TTC549 (cell line): ENCODE measurements at regions not wholly inside any gene's neighbourhood (a gene's known extent, or its start where the extent isn't known, plus 50 kb on each side); places are given as distances from the start of the nearest gene placed in this dataset.
"Not testable (repeated sequence)": the region's sequence is repeated elsewhere in the genome, so short reads cannot be mapped to it uniquely, and the experiment has no call there.

ENCODE experiments used
- FAIRE-seq: peaks from 2 replicates; lab custom pipeline; 2012; peaks lifted over from hg19 to GRCh38; lab: Jason Lieb, UNC

GRCh38 chr9:31848505-31849285 lies 535.7 kb upstream of the ACO1 start:
- no peak for FAIRE-seq

GRCh38 chr9:31854187-31854586 lies 530.3 kb upstream of the ACO1 start:
- FAIRE-seq: no peak

GRCh38 chr9:31868830-31869229 lies 515.6 kb upstream of the ACO1 start:
- FAIRE-seq: no peak

- FAIRE-seq: no peak
Observed at GRCh38 chr9:31870276-31870675, 514.2 kb upstream of the ACO1 start.

GRCh38 chr9:31873722-31874121 lies 510.7 kb upstream of the ACO1 start:
- FAIRE-seq: no peak

GRCh38 chr9:31894008-31894407 lies 490.4 kb upstream of the ACO1 start:
- FAIRE-seq: no peak

- FAIRE-seq: no peak
Observed at GRCh38 chr9:31908158-31908890, 476.1 kb upstream of the ACO1 start.

GRCh38 chr9:31908891-31909480 lies 475.5 kb upstream of the ACO1 start:
- no peak for FAIRE-seq

GRCh38 chr9:31912636-31913035 lies 471.8 kb upstream of the ACO1 start:
- FAIRE-seq: no peak

GRCh38 chr9:31916591-31917241 lies 467.7 kb upstream of the ACO1 start:
- no peak for FAIRE-seq

- FAIRE-seq: not testable (repeated sequence)
Observed at GRCh38 chr9:31937737-31938136, 446.7 kb upstream of the ACO1 start.

- FAIRE-seq: no peak
Observed at GRCh38 chr9:31950756-31951155, 433.7 kb upstream of the ACO1 start.

- no peak for FAIRE-seq
Observed at GRCh38 chr9:31958572-31958971, 425.9 kb upstream of the ACO1 start.

- FAIRE-seq: no peak
Observed at GRCh38 chr9:31969552-31969951, 414.9 kb upstream of the ACO1 start.

- no peak for FAIRE-seq
Observed at GRCh38 chr9:31983895-31984294, 400.5 kb upstream of the ACO1 start.

- no peak for FAIRE-seq
Observed at GRCh38 chr9:31996331-31996730, 388.1 kb upstream of the ACO1 start.

- no peak for FAIRE-seq
Observed at GRCh38 chr9:32004431-32005076, 379.9 kb upstream of the ACO1 start.

- FAIRE-seq: no peak
Observed at GRCh38 chr9:32010322-32010721, 374.1 kb upstream of the ACO1 start.

GRCh38 chr9:32011049-32011448 lies 373.4 kb upstream of the ACO1 start:
- FAIRE-seq: no peak

GRCh38 chr9:32015795-32016194 lies 368.6 kb upstream of the ACO1 start:
- no peak for FAIRE-seq

- no peak for FAIRE-seq
Observed at GRCh38 chr9:32045513-32045912, 338.9 kb upstream of the ACO1 start.

- FAIRE-seq: no peak
Observed at GRCh38 chr9:32067261-32067660, 317.2 kb upstream of the ACO1 start.
